CD14-positive monocyte (primary cell): ENCODE measurements at regions not wholly inside any gene's neighbourhood (a gene's known extent, or its start where the extent isn't known, plus 50 kb on each side); places are given as distances from the start of the nearest gene placed in this dataset. TPM values are rescaled to one million over a fixed set of nuclear protein-coding genes. Genes with fewer than 3 reads are reported as not detected.

Experiments used
- DNase-seq, 3 donors: peaks; one replicate each; pipeline ENCODE4 v3.0.0-alpha.2; 2011 to 2022
- H2AFZ ChIP-seq: 2 replicates; pipeline ENCODE4 v1.6.0; 2012; ENCODE audit warnings: mild to moderate bottlenecking, low read depth, low read length, inconsistent platforms; ENCODE audit not compliant: insufficient read depth, poor library complexity, severe bottlenecking
- H3K27ac ChIP-seq, 2 donors: 1 replicate in 1 of 2; 2 replicates in 1 of 2; pipeline ENCODE4 v1.5.1; 2012 to 2013; ENCODE audit warnings: low read length in 2 of 2, control low read depth in 1 of 2, inconsistent platforms in 1 of 2, low read depth in 1 of 2, mild to moderate bottlenecking in 1 of 2
- H3K27me3 ChIP-seq, 2 donors: one replicate each; pipeline versions ENCODE4 v1.6.0 to v1.6.1; 2011 to 2013; ENCODE audit warnings: low read length in 2 of 2; ENCODE audit not compliant: control insufficient read depth in 2 of 2, insufficient read depth in 2 of 2
- H3K36me3 ChIP-seq, 2 donors: replicated peaks in 1 of 2; 1 replicate in 1 of 2; 2 replicates in 1 of 2; pipeline versions ENCODE4 v1.5.1 to v1.6.1; 2012 to 2013; ENCODE audit warnings: low read length in 2 of 2, control low read depth in 1 of 2, inconsistent platforms in 1 of 2, mild to moderate bottlenecking in 1 of 2; ENCODE audit not compliant: insufficient read depth in 2 of 2, control insufficient read depth in 1 of 2
- H3K4me1 ChIP-seq, 2 donors: 1 replicate in 1 of 2; 2 replicates in 1 of 2; pipeline versions ENCODE4 v1.5.1 to v1.6.1; 2012 to 2013; ENCODE audit warnings: low read length in 2 of 2, control low read depth in 1 of 2, inconsistent platforms in 1 of 2, mild to moderate bottlenecking in 1 of 2, moderate library complexity in 1 of 2; ENCODE audit not compliant: insufficient read depth in 2 of 2, control insufficient read depth in 1 of 2
- H3K4me2 ChIP-seq: replicated peaks from 2 replicates; pipeline ENCODE3; 2012; ENCODE audit warnings: low read length, moderate library complexity, mild to moderate bottlenecking; ENCODE audit not compliant: poor library complexity, severe bottlenecking; ENCODE audit errors: extremely low read depth
- H3K4me3 ChIP-seq, 3 experiments: fragments of 200-600 bp in 1 of 3; sonication (generic) in 1 of 3; replicated peaks in 1 of 3; 1 replicate in 2 of 3; 2 replicates in 1 of 3; pipeline ENCODE4 v1.5.1; 2011 to 2013; ENCODE audit warnings: low read length in 3 of 3, mild to moderate bottlenecking in 3 of 3, control low read depth in 2 of 3, low read depth in 2 of 3, inconsistent platforms in 1 of 3, moderate library complexity in 1 of 3
- H3K79me2 ChIP-seq: 2 replicates; pipeline ENCODE4 v1.6.0; 2012; ENCODE audit warnings: mild to moderate bottlenecking, control low read depth, inconsistent platforms, low read length, moderate library complexity; ENCODE audit not compliant: insufficient read depth
- H3K9ac ChIP-seq: 2 replicates; pipeline ENCODE4 v1.6.0; 2017; ENCODE audit warnings: low read length, mild to moderate bottlenecking; ENCODE audit not compliant: insufficient read depth, poor library complexity, severe bottlenecking
- H3K9me3 ChIP-seq, 2 donors: replicated peaks in 1 of 2; 1 replicate in 1 of 2; 2 replicates in 1 of 2; pipeline versions ENCODE4 v1.5.1 to v1.6.1; 2012 to 2013; ENCODE audit warnings: low read length in 2 of 2, control low read depth in 1 of 2; ENCODE audit not compliant: control insufficient read depth in 1 of 2, insufficient read depth in 1 of 2
- H4K20me1 ChIP-seq: 2 replicates; pipeline ENCODE4 v1.6.0; 2012; ENCODE audit warnings: mild to moderate bottlenecking, low read length, control low read depth, moderate library complexity; ENCODE audit not compliant: insufficient read depth
- H3K27ac Mint-ChIP-seq, 7 donors: one replicate each; pipeline ENCODE4 v1.8.0; 2020; ENCODE audit warnings: mild to moderate bottlenecking in 7 of 7, mixed read lengths in 7 of 7, moderate library complexity in 6 of 7, inconsistent platforms in 2 of 7
- H3K27me3 Mint-ChIP-seq, 3 donors: one replicate each; pipeline ENCODE4 v1.8.0; 2021 to 2022; ENCODE audit warnings: low read depth in 3 of 3, mild to moderate bottlenecking in 3 of 3, mixed read lengths in 3 of 3, moderate library complexity in 3 of 3, inconsistent platforms in 1 of 3
- H3K36me3 Mint-ChIP-seq, 2 donors: one replicate each; pipeline ENCODE4 v1.8.0; 2020; ENCODE audit warnings: mixed read lengths in 2 of 2, inconsistent platforms in 1 of 2, mild to moderate bottlenecking in 1 of 2
- H3K4me1 Mint-ChIP-seq: one replicate; pipeline ENCODE4 v1.8.0; 2020; ENCODE audit warnings: mild to moderate bottlenecking, mixed read lengths
- H3K4me3 Mint-ChIP-seq, 2 donors: one replicate each; pipeline ENCODE4 v1.8.0; 2020; ENCODE audit warnings: mild to moderate bottlenecking in 2 of 2, mixed read lengths in 2 of 2, moderate library complexity in 1 of 2
- H3K9me3 Mint-ChIP-seq, 7 donors: one replicate each; pipeline ENCODE4 v1.8.0; 2020 to 2022; ENCODE audit warnings: mixed read lengths in 7 of 7, mild to moderate bottlenecking in 6 of 7, moderate library complexity in 6 of 7, inconsistent platforms in 2 of 7
- CTCF ChIP-seq: fragments of 200-600 bp; IDR thresholded peaks from one replicate; pipeline ENCODE4 v1.8.0; 2022; ENCODE audit warnings: antibody characterized with exemption, mild to moderate bottlenecking
- WGBS: methylation state at CpG from one replicate; pipeline ENCODE4 v1.1.5; 2013; ENCODE audit warnings: missing lambda C conversion rate; ENCODE audit not compliant: insufficient coverage; 5-methylcytosine and 5-hydroxymethylcytosine counted together
- intact Hi-C, 2 donors: fragments of 100-400 bp; cut with micrococcal nuclease; formaldehyde crosslinking; loops; one replicate each; pipeline versions ENCODE4 v1.15.0 to v1.15.1; 2023
- small RNA-seq: library from RNA; depleted of rRNA; stranded (forward); fragments of <200 nt; gene quantifications from one replicate; pipeline ENCODE3, GENCODE V24; 2012; ENCODE audit warnings: low read depth; ENCODE audit not compliant: insufficient read length

GRCh38 chr9:19870988-19871387 lies 82.2 kb upstream of the SLC24A2 start:
- no peak for DNase-seq
- Histone ChIP-seq H3K36me3 (no peaks in the 10 kb centered on the region), H3K4me3 (no peak overlapping the region), H4K20me1 (no peaks in the 10 kb centered on the region), H3K4me1 (no peaks in the 10 kb centered on the region), H3K9me3 (peaks cover 0 to 4% of the 10 kb centered on the region in 2 donors), H3K27ac (no peak overlapping the region), H3K9ac (no peak overlapping the region), H3K27me3 (no peaks in the 10 kb centered on the region), H2AFZ (no peak overlapping the region), H3K79me2 (no peaks in the 10 kb centered on the region), H3K4me2 (no peak overlapping the region)
- Mint-ChIP-seq H3K4me1 (no peaks in the 10 kb centered on the region), H3K4me3 (no peak overlapping the region), H3K9me3 (peaks cover 2 to 18% (median 8%) of the 10 kb centered on the region in 7 donors), H3K27me3 (no peaks in the 10 kb centered on the region), H3K27ac (no peak overlapping the region), H3K36me3 (no peaks in the 10 kb centered on the region)
- intact Hi-C loops, result no loop called here
- WGBS, result no CpG with 5 or more reads among the region's 2 CpGs
- TF ChIP-seq CTCF, result no peak

- Histone ChIP-seq H3K9me3 (no peaks in the 10 kb centered on the region), H3K4me3 (no peak overlapping the region), H4K20me1 (no peaks in the 10 kb centered on the region), H3K27ac (no peak overlapping the region), H3K27me3 (no peaks in the 10 kb centered on the region), H3K4me1 (no peaks in the 10 kb centered on the region), H3K79me2 (no peaks in the 10 kb centered on the region), H3K4me2 (no peak overlapping the region), H2AFZ (no peak overlapping the region), H3K9ac (no peak overlapping the region), H3K36me3 (no peaks in the 10 kb centered on the region)
- Mint-ChIP-seq H3K4me1 (peaks cover 2% of the 10 kb centered on the region), H3K4me3 (no peak overlapping the region), H3K36me3 (no peaks in the 10 kb centered on the region), H3K27me3 (peaks cover 0 to 3% (median 3%) of the 10 kb centered on the region in 3 donors), H3K9me3 (peaks cover 0 to 7% (median 2%) of the 10 kb centered on the region in 7 donors), H3K27ac (no peak overlapping the region)
- no peak for TF ChIP-seq CTCF
- DNase-seq, result no peak
- intact Hi-C loops, result no loop called here
- no CpG with 5 or more reads among the region's 1 CpG for WGBS
Measured at GRCh38 chr9:19840953-19841352, 52.1 kb upstream of the SLC24A2 start.

Small RNAs in the stretch of these regions (small RNA-seq; reads per million reads assigned to genes)
- gene AL158077.1, result not detected
